ENCODE measurements at regions not wholly inside any gene's neighbourhood (a gene's known extent, or its start where the extent isn't known, plus 50 kb on each side); places are given as distances from the start of the nearest gene placed in this dataset.

GRCh38 chr11:19651653-19652052, 61.0 kb upstream of the NAV2 start:
- no peak for TF ChIP-seq CTCF (conservative IDR thresholded peaks at IDR 0.05; ENCODE audit: low read depth, low read length)
- no peak for TF ChIP-seq POLR2A (IDR thresholded peaks at IDR 0.05; ENCODE audit: low read depth, low read length)
- TF ChIP-seq RAD21 (IDR thresholded peaks at IDR 0.05; ENCODE audit: low read length), result no peak
- TF ChIP-seq CEBPB (IDR thresholded peaks at IDR 0.05; ENCODE audit: low read depth, low read length), result no peak
- TF ChIP-seq SMC3 (IDR thresholded peaks at IDR 0.05; ENCODE audit: low read depth, low read length), result no peak
- no peak for TF ChIP-seq BHLHE40 (IDR thresholded peaks at IDR 0.05; ENCODE audit: low read depth, low read length)
